Tibial nerve (tissue), 4 donors: ENCODE measurements at regions not wholly inside any gene's neighbourhood (a gene's known extent, or its start where the extent isn't known, plus 50 kb on each side); places are given as distances from the start of the nearest gene placed in this dataset.

ENCODE experiments used
- DNase-seq, 2 donors: peaks; one replicate each; pipeline ENCODE4 v3.0.0-alpha.2; 2019; ENCODE audit warnings: low spot score in 2 of 2
- H3K27ac ChIP-seq, 4 donors: fragments of 200-600 bp; sonication (generic) in 3 of 4; one replicate each; pipeline ENCODE4 v1.5.1; 2017 to 2019; ENCODE audit warnings: mild to moderate bottlenecking in 1 of 4
- H3K27me3 ChIP-seq, 2 donors: fragments of 200-600 bp; sonication (generic) in 1 of 2; one replicate each; pipeline versions ENCODE4 v1.5.1 to v1.6.0; 2017 to 2019
- H3K36me3 ChIP-seq, 3 donors: fragments of 200-600 bp; sonication (generic); one replicate each; pipeline ENCODE4 v1.5.1; 2018 to 2019
- H3K4me1 ChIP-seq, 4 donors: fragments of 200-600 bp; sonication (generic) in 3 of 4; one replicate each; pipeline ENCODE4 v1.5.1; 2017 to 2019
- H3K4me3 ChIP-seq, 4 donors: fragments of 200-600 bp; sonication (generic) in 3 of 4; one replicate each; pipeline ENCODE4 v1.5.1; 2017 to 2019; ENCODE audit warnings: mild to moderate bottlenecking in 1 of 4, moderate library complexity in 1 of 4
- H3K9me3 ChIP-seq, 4 donors: fragments of 200-600 bp; sonication (generic) in 3 of 4; one replicate each; pipeline ENCODE4 v1.5.1; 2017 to 2019
- CTCF ChIP-seq, 5 experiments: fragments of 200-600 bp in 3 of 5; fragments of 450-650 bp in 2 of 5; sonication (generic) in 3 of 5; IDR thresholded peaks; one replicate each; pipeline ENCODE4 v1.5.1; 2016 to 2019; ENCODE audit warnings: antibody characterized with exemption in 5 of 5, mild to moderate bottlenecking in 3 of 5, moderate library complexity in 2 of 5
- EP300 ChIP-seq, 2 donors: sonication (generic); formaldehyde crosslinking; IDR thresholded peaks; one replicate each; pipeline ENCODE4 v1.6.1; 2017; ENCODE audit warnings: antibody characterized with exemption in 2 of 2, mild to moderate bottlenecking in 1 of 2
- POLR2A ChIP-seq, 2 donors: fragments of 450-650 bp; IDR thresholded peaks; one replicate each; pipeline ENCODE4 v1.6.1; 2017; ENCODE audit warnings: antibody characterized with exemption in 2 of 2, mild to moderate bottlenecking in 2 of 2, moderate library complexity in 2 of 2
- WGBS, 2 donors: methylation state at CpG; one replicate each; pipeline ENCODE4 v1.1.5; 2018; 5-methylcytosine and 5-hydroxymethylcytosine counted together

- WGBS, 2 donors: 81 to 94% methylated on average over 2 of the region's 2 CpGs
- Histone ChIP-seq H3K27me3 (no peaks in the 10 kb centered on the region), H3K9me3 (no peaks in the 10 kb centered on the region), H3K4me3 (no peak overlapping the region), H3K4me1 (peaks cover 0 to 23% (median 9%) of the 10 kb centered on the region in 4 donors), H3K27ac (no peak overlapping the region), H3K36me3 (no peaks in the 10 kb centered on the region)
- DNase-seq: no peak
- TF ChIP-seq EP300 (IDR thresholded peaks at IDR 0.05) (no peak), CTCF (IDR thresholded peaks at IDR 0.05) (no peak), POLR2A (IDR thresholded peaks at IDR 0.05) (no peak)
These were observed 123.5 kb upstream of the TARS1 start for GRCh38 chr5:33317271-33317670.

- H3K27ac ChIP-seq: peak overlapping the region in 2 of 4 donors; percentile 72 to 82
- H3K9me3 ChIP-seq: no peaks in the 10 kb centered on the region
- H3K4me1 ChIP-seq: peaks cover 0 to 23% (median 9%) of the 10 kb centered on the region in 4 donors
- TF ChIP-seq EP300 (IDR thresholded peaks at IDR 0.05): no peak
- no peak for TF ChIP-seq CTCF (IDR thresholded peaks at IDR 0.05)
- TF ChIP-seq POLR2A (IDR thresholded peaks at IDR 0.05): no peak
- DNase-seq: no peak
- H3K27me3 ChIP-seq: no peaks in the 10 kb centered on the region
- no peaks in the 10 kb centered on the region for H3K36me3 ChIP-seq
- 73 to 76% methylated on average over 1 of the region's 1 CpG for WGBS, 2 donors
- H3K4me3 ChIP-seq: no peak overlapping the region
These were observed 121.6 kb upstream of the TARS1 start for GRCh38 chr5:33319151-33319550.

- no peaks in the 10 kb centered on the region for H3K36me3 ChIP-seq
- H3K27ac ChIP-seq: peak overlapping the region in 2 of 4 donors; percentile 72 to 82
- H3K27me3 ChIP-seq: no peaks in the 10 kb centered on the region
- no peak overlapping the region for H3K4me3 ChIP-seq
- peak in 1 of 2 donors; percentile 18 for DNase-seq
- no peaks in the 10 kb centered on the region for H3K9me3 ChIP-seq
- peak in 1 of 2 donors; percentile 48 for TF ChIP-seq EP300 (IDR thresholded peaks at IDR 0.05)
- no peak for TF ChIP-seq POLR2A (IDR thresholded peaks at IDR 0.05)
- peaks cover 0 to 23% (median 9%) of the 10 kb centered on the region in 4 donors for H3K4me1 ChIP-seq
- WGBS, 2 donors: 52 to 53% methylated on average over 1 of the region's 1 CpG
These were observed 120.9 kb upstream of the TARS1 start for GRCh38 chr5:33319841-33320240.

GRCh38 chr5:33321026-33321425 is 119.7 kb upstream of the TARS1 start:
- no peaks in the 10 kb centered on the region for H3K9me3 ChIP-seq
- H3K36me3 ChIP-seq: no peaks in the 10 kb centered on the region
- peaks cover 0 to 23% (median 9%) of the 10 kb centered on the region in 4 donors for H3K4me1 ChIP-seq
- DNase-seq: peak in 1 of 2 donors; percentile 14
- WGBS, 2 donors: 58 to 65% methylated on average over 1 of the region's 1 CpG
- H3K4me3 ChIP-seq: no peak overlapping the region
- H3K27ac ChIP-seq: peak overlapping the region in 3 of 4 donors; percentile 11 to 82 (median 80)
- TF ChIP-seq CTCF (IDR thresholded peaks at IDR 0.05): no peak
- TF ChIP-seq EP300 (IDR thresholded peaks at IDR 0.05): peak in 1 of 2 donors; percentile 80
- no peaks in the 10 kb centered on the region for H3K27me3 ChIP-seq

- Histone ChIP-seq H3K27me3 (no peaks in the 10 kb centered on the region), H3K36me3 (no peaks in the 10 kb centered on the region), H3K4me1 (peaks cover 0 to 23% (median 9%) of the 10 kb centered on the region in 4 donors), H3K4me3 (peak overlapping the region in 1 of 4 donors; percentile 17), H3K27ac (peak overlapping the region in 2 of 4 donors; percentile 80 to 82), H3K9me3 (no peaks in the 10 kb centered on the region)
- no peak for DNase-seq
- TF ChIP-seq POLR2A (IDR thresholded peaks at IDR 0.05) (no peak), EP300 (IDR thresholded peaks at IDR 0.05) (peak; percentile 19 to 56)
- WGBS, 2 donors: 73 to 80% methylated on average over 4 of the region's 4 CpGs
These were observed 118.1 kb upstream of the TARS1 start for GRCh38 chr5:33322632-33323031.

GRCh38 chr5:33324667-33325307 is 116.0 kb upstream of the TARS1 start:
- H3K9me3 ChIP-seq: no peaks in the 10 kb centered on the region
- DNase-seq: no peak
- TF ChIP-seq CTCF (IDR thresholded peaks at IDR 0.05): no peak
- TF ChIP-seq EP300 (IDR thresholded peaks at IDR 0.05): no peak
- TF ChIP-seq POLR2A (IDR thresholded peaks at IDR 0.05): no peak
- 87 to 92% methylated on average over 2 of the region's 2 CpGs for WGBS, 2 donors
- H3K36me3 ChIP-seq: no peaks in the 10 kb centered on the region
- no peaks in the 10 kb centered on the region for H3K27me3 ChIP-seq
- H3K4me3 ChIP-seq: no peak overlapping the region
- peaks cover 0 to 11% (median 5%) of the 10 kb centered on the region in 4 donors for H3K4me1 ChIP-seq
- H3K27ac ChIP-seq: no peak overlapping the region
